Endodermal cell (in vitro differentiated cells): ENCODE measurements at regions not wholly inside any gene's neighbourhood (a gene's known extent, or its start where the extent isn't known, plus 50 kb on each side); places are given as distances from the start of the nearest gene placed in this dataset.

Experiments used
- DNase-seq: peaks from one replicate; pipeline ENCODE4 v3.0.0-alpha.2; 2017
- H3K27ac ChIP-seq: 2 replicates; pipeline ENCODE4 v1.5.1; 2013; ENCODE audit warnings: mild to moderate bottlenecking, low read depth, low read length, moderate library complexity
- H3K27me3 ChIP-seq: 2 replicates; pipeline ENCODE4 v1.6.1; 2013; ENCODE audit warnings: mild to moderate bottlenecking, low read length, moderate library complexity; ENCODE audit not compliant: insufficient read depth, control insufficient read depth, poor library complexity, severe bottlenecking
- H3K36me3 ChIP-seq: 2 replicates; pipeline ENCODE4 v1.7.0; 2013; ENCODE audit warnings: mild to moderate bottlenecking, low read length, moderate library complexity; ENCODE audit not compliant: control insufficient read depth, insufficient read depth
- H3K4me1 ChIP-seq: one replicate; pipeline ENCODE4 v1.7.0; 2013; ENCODE audit warnings: low read length; ENCODE audit not compliant: control insufficient read depth, insufficient read depth
- H3K4me3 ChIP-seq: 2 replicates; pipeline ENCODE4 v1.5.1; 2013; ENCODE audit warnings: mild to moderate bottlenecking, low read length, moderate library complexity
- H3K9ac ChIP-seq: 2 replicates; pipeline ENCODE4 v1.6.1; 2013; ENCODE audit warnings: mild to moderate bottlenecking, low read length, moderate library complexity; ENCODE audit not compliant: poor library complexity, severe bottlenecking; ENCODE audit errors: extremely low read depth
- H3K9me3 ChIP-seq: 2 replicates; pipeline ENCODE4 v1.6.1; 2013; ENCODE audit warnings: mild to moderate bottlenecking, low read length, moderate library complexity; ENCODE audit not compliant: control insufficient read depth
- H3K27ac Mint-ChIP-seq: 2 replicates; pipeline ENCODE4 v1.8.0; 2020; ENCODE audit warnings: mixed read lengths
- H3K27me3 Mint-ChIP-seq: 2 replicates; pipeline ENCODE4 v1.8.0; 2021; ENCODE audit warnings: mild to moderate bottlenecking, mixed read lengths; ENCODE audit not compliant: insufficient read depth
- H3K36me3 Mint-ChIP-seq: 2 replicates; pipeline ENCODE4 v1.8.0; 2020; ENCODE audit warnings: low read depth, mixed read lengths
- H3K4me1 Mint-ChIP-seq: 2 replicates; pipeline ENCODE4 v1.8.0; 2020; ENCODE audit warnings: mixed read lengths
- H3K4me3 Mint-ChIP-seq: 2 replicates; pipeline ENCODE4 v1.8.0; 2020; ENCODE audit warnings: mild to moderate bottlenecking, moderate library complexity, mixed read lengths
- H3K9me3 Mint-ChIP-seq: 2 replicates; pipeline ENCODE4 v1.8.0; 2020; ENCODE audit warnings: mild to moderate bottlenecking, mixed read lengths
- CTCF ChIP-seq: fragments of 200-600 bp; sonication (generic); conservative IDR thresholded peaks from 2 replicates; pipeline ENCODE4 v1.5.0; 2021; ENCODE audit warnings: antibody characterized with exemption, mild to moderate bottlenecking
- WGBS, 2 experiments: methylation state at CpG; one replicate each; pipeline versions ENCODE4 v1.1.5 to v1.1.7; 2013; ENCODE audit warnings: missing lambda C conversion rate in 2 of 2, mixed read lengths in 1 of 2; ENCODE audit not compliant: insufficient coverage in 1 of 2, insufficient read length in 1 of 2; 5-methylcytosine and 5-hydroxymethylcytosine counted together

- Histone ChIP-seq H3K36me3 (no peaks in the 10 kb centered on the region), H3K9me3 (no peaks in the 10 kb centered on the region), H3K4me1 (no peaks in the 10 kb centered on the region), H3K27me3 (peaks cover 31% of the 10 kb centered on the region), H3K27ac (no peak overlapping the region), H3K9ac (no peak overlapping the region), H3K4me3 (no peak overlapping the region)
- peaks cover 12% of the 10 kb centered on the region for H3K36me3 Mint-ChIP-seq
- peaks cover 12% of the 10 kb centered on the region for H3K9me3 Mint-ChIP-seq
- no peak overlapping the region for H3K27ac Mint-ChIP-seq
- DNase-seq, result no peak
- 94% methylated on average over 2 to 3 of the region's 3 CpGs for WGBS, 2 experiments
- peaks cover 2% of the 10 kb centered on the region for H3K4me1 Mint-ChIP-seq
- H3K4me3 Mint-ChIP-seq, result no peak overlapping the region
- H3K27me3 Mint-ChIP-seq, result peaks cover 59% of the 10 kb centered on the region
- no peak for TF ChIP-seq CTCF
These were observed 91.6 kb upstream of the STX18 start for GRCh38 chr4:4633431-4633830.

- peaks cover 12% of the 10 kb centered on the region for H3K36me3 Mint-ChIP-seq
- Histone ChIP-seq H3K27me3 (peaks cover 19% of the 10 kb centered on the region), H3K27ac (no peak overlapping the region), H3K4me3 (no peak overlapping the region), H3K4me1 (no peaks in the 10 kb centered on the region), H3K36me3 (no peaks in the 10 kb centered on the region), H3K9ac (no peak overlapping the region), H3K9me3 (no peaks in the 10 kb centered on the region)
- no peak for DNase-seq
- peaks cover 12% of the 10 kb centered on the region for H3K9me3 Mint-ChIP-seq
- no peak for TF ChIP-seq CTCF
- H3K27me3 Mint-ChIP-seq, result peaks cover 39% of the 10 kb centered on the region
- H3K4me3 Mint-ChIP-seq, result no peak overlapping the region
- no peak overlapping the region for H3K27ac Mint-ChIP-seq
- H3K4me1 Mint-ChIP-seq, result peaks cover 7% of the 10 kb centered on the region
These were observed 89.3 kb upstream of the STX18 start for GRCh38 chr4:4631150-4631549.

- Mint-ChIP-seq H3K27me3 (peaks cover 38% of the 10 kb centered on the region), H3K4me3 (no peak overlapping the region), H3K27ac (no peak overlapping the region), H3K36me3 (peaks cover under 1% of the 10 kb centered on the region), H3K9me3 (peaks cover 6% of the 10 kb centered on the region), H3K4me1 (peaks cover 4% of the 10 kb centered on the region)
- Histone ChIP-seq H3K36me3 (no peaks in the 10 kb centered on the region), H3K27ac (no peak overlapping the region), H3K27me3 (peaks cover 26% of the 10 kb centered on the region), H3K9me3 (no peaks in the 10 kb centered on the region), H3K4me3 (no peak overlapping the region), H3K9ac (no peak overlapping the region), H3K4me1 (no peaks in the 10 kb centered on the region)
- 79% methylated on average over 2 of the region's 2 CpGs; no CpG with 5 or more reads in 1 of the 2 experiments for WGBS, 2 experiments
- TF ChIP-seq CTCF, result no peak
- DNase-seq, result no peak
These were observed 86.1 kb upstream of the STX18 start for GRCh38 chr4:4627906-4628305.
